Left lung (tissue), 4 donors: ENCODE measurements at regions not wholly inside any gene's neighbourhood (a gene's known extent, or its start where the extent isn't known, plus 50 kb on each side); places are given as distances from the start of the nearest gene placed in this dataset.

Source experiments
- ATAC-seq: fragments of 200-7000 bp; cut with Tn5 transposase; one replicate; pipeline ENCODE4 v1.9.1; 2020; ENCODE audit warnings: moderate library complexity
- DNase-seq, 4 donors: peaks; one replicate each; pipeline ENCODE4 v3.0.0-alpha.2; 2013 to 2020
- H3K27ac ChIP-seq, 2 donors: fragments of 200-600 bp; sonication (generic) in 1 of 2; one replicate each; pipeline versions ENCODE4 v1.5.0 to v1.8.0; 2020 to 2021
- H3K27me3 ChIP-seq, 2 donors: fragments of 200-600 bp; sonication (generic) in 1 of 2; one replicate each; pipeline versions ENCODE4 v1.5.0 to v1.8.0; 2020 to 2021
- H3K36me3 ChIP-seq, 2 donors: fragments of 200-600 bp; sonication (generic) in 1 of 2; one replicate each; pipeline versions ENCODE4 v1.5.0 to v1.8.0; 2020 to 2021
- H3K4me1 ChIP-seq, 2 donors: fragments of 200-600 bp; one replicate each; pipeline ENCODE4 v1.8.0; 2021
- H3K4me3 ChIP-seq, 2 donors: fragments of 200-600 bp; sonication (generic) in 1 of 2; one replicate each; pipeline versions ENCODE4 v1.5.0 to v1.8.0; 2020 to 2021; ENCODE audit warnings: mild to moderate bottlenecking in 1 of 2
- H3K9me3 ChIP-seq, 2 donors: fragments of 200-600 bp; sonication (generic) in 1 of 2; one replicate each; pipeline versions ENCODE4 v1.5.0 to v1.8.0; 2020 to 2021
- intact Hi-C, 2 donors: fragments of 100-400 bp; cut with DNase I; formaldehyde crosslinking; loops; one replicate each; pipeline versions ENCODE4 v1.11.2 to v1.14.2; 2022
- TF ChIP-seq, protein P1 (sequence below), 2 donors: fragments of 200-600 bp; sonication (generic) in 1 of 2; IDR thresholded peaks; one replicate each; pipeline versions ENCODE4 v1.5.0 to v1.8.0; 2021; ENCODE audit warnings: antibody characterized with exemption in 2 of 2
- donor health status: DM: no; HTN: yes; CAD: no.
- donor health status: DM: no; HTN: no; CAD: no.

DNA sequence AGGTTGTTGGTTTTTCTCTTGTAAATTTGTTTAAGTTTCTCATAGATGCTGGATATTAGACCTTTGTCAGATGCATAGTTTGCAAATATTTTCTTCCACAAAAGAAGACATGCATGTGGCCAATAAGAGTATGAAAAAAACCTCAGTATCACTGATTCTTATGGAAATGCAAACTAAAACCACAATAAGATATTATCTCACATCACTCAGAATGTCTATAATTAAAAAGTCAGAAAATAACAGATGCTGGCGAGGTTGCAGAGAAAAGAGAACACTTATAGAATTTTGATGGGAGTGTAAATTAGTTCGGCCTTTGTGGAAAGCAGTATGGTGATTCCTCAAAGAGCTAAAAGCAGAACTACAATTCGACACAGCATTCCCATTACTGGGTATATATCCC is 1355.6 kb downstream of the FAM133A start:
- TF ChIP-seq, protein P1, sequence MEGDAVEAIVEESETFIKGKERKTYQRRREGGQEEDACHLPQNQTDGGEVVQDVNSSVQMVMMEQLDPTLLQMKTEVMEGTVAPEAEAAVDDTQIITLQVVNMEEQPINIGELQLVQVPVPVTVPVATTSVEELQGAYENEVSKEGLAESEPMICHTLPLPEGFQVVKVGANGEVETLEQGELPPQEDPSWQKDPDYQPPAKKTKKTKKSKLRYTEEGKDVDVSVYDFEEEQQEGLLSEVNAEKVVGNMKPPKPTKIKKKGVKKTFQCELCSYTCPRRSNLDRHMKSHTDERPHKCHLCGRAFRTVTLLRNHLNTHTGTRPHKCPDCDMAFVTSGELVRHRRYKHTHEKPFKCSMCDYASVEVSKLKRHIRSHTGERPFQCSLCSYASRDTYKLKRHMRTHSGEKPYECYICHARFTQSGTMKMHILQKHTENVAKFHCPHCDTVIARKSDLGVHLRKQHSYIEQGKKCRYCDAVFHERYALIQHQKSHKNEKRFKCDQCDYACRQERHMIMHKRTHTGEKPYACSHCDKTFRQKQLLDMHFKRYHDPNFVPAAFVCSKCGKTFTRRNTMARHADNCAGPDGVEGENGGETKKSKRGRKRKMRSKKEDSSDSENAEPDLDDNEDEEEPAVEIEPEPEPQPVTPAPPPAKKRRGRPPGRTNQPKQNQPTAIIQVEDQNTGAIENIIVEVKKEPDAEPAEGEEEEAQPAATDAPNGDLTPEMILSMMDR (IDR thresholded peaks at IDR 0.05) = no peak
- no peaks in the 10 kb centered on the region for H3K9me3 ChIP-seq
- no peak for ATAC-seq
- no peaks in the 10 kb centered on the region for H3K36me3 ChIP-seq
- DNase-seq = no peak
- H3K27ac ChIP-seq = no peak overlapping the region
- intact Hi-C loops = no loop called here
- H3K27me3 ChIP-seq = no peaks in the 10 kb centered on the region
- H3K4me1 ChIP-seq = no peaks in the 10 kb centered on the region
- no peak overlapping the region for H3K4me3 ChIP-seq

DNA sequence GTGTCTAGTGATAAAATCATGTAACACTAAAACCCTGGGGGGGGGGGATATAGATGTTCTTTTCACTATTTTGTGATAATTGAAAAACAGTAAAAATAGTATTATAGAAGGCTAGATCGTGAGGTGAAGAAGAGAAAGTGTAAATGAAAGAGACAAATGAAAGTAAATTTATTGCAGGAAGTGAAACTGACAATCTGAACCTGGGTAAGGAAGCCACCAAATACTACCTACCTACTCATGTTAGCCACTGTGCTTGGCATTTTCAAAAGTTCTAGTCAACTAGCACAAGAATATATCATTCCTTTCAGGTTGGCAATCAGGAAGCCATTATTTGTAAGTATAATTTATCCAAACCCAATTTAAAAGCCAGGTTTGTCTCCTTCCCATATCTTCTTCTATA is 1366.1 kb downstream of the FAM133A start:
- Histone ChIP-seq H3K27ac (no peak overlapping the region), H3K4me3 (no peak overlapping the region), H3K36me3 (no peaks in the 10 kb centered on the region), H3K27me3 (peaks cover 0 to 3% of the 10 kb centered on the region in 2 donors), H3K9me3 (no peaks in the 10 kb centered on the region), H3K4me1 (no peaks in the 10 kb centered on the region)
- TF ChIP-seq, protein P1 (IDR thresholded peaks at IDR 0.05) = no peak
- DNase-seq = no peak
- ATAC-seq = no peak
- intact Hi-C loops = no loop called here

DNA sequence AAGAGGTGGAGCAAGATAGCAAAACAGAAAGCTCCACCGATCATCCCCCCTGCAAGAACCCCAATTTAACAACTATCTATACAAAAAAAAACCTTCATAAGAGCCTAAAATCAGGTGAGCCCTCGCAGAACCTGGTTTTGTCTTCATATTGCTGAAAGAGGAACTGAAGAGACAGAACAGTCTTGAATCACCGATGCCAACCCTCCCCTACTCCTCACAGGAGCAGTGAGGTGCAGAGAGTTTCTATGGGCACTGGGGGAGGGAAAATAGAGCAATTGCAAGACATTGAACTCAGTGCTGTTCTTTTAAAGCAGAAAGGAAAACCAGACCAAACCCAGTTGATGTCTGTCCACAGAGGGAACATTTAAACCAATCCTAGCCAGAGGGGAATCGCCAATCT is 1370.3 kb downstream of the FAM133A start:
- H3K27ac ChIP-seq = no peak overlapping the region
- H3K27me3 ChIP-seq = no peaks in the 10 kb centered on the region
- H3K4me3 ChIP-seq = no peak overlapping the region
- ATAC-seq (no peak), DNase-seq (no peak)
- TF ChIP-seq, protein P1 (IDR thresholded peaks at IDR 0.05) = no peak
- H3K9me3 ChIP-seq = no peaks in the 10 kb centered on the region
- intact Hi-C loops = no loop called here
- no peaks in the 10 kb centered on the region for H3K36me3 ChIP-seq
- no peaks in the 10 kb centered on the region for H3K4me1 ChIP-seq

DNA sequence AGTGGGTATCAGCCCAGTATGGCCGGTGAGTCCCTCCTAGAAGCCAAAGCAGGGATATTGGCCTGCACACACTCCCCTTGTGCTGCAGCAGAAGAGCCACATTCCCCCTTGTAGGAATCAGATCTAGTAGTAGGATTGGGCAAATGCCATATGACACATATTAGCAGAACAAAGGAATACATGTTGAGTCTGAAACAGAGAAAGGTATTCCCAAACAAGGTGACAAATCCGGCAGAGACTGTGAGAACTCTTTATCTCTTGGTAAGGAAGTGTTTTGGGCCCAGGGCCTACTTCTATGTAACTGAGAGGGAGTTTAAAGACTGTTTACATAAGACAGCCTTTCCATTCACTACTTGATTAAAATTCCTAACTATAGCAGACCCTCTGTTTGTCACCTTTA is 1382.0 kb downstream of the FAM133A start:
- no peak overlapping the region for H3K27ac ChIP-seq
- no peak for DNase-seq
- intact Hi-C loops = no loop called here
- H3K27me3 ChIP-seq = no peaks in the 10 kb centered on the region
- H3K4me3 ChIP-seq = no peak overlapping the region
- TF ChIP-seq, protein P1 (IDR thresholded peaks at IDR 0.05) = no peak
- H3K9me3 ChIP-seq = no peaks in the 10 kb centered on the region
- no peaks in the 10 kb centered on the region for H3K36me3 ChIP-seq
- ATAC-seq = no peak
- H3K4me1 ChIP-seq = no peaks in the 10 kb centered on the region

DNA sequence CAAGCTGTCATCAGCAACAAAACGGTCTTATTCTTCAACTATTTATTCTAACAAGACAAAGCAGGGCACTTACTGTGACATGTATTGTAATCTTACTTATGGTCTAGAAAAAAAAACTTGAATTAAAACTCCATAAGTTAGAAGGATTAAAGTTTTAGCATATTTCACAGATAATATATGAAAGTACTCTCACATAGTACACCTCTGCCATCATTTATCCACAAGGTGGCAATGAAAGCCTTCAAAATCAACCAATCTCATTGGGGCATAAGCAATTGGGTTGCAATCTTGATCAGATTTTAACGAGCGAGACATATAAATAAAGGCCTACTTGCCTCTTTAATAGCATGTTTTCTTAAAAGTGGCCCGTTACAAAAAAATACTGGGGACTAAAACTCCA is 1382.9 kb downstream of the FAM133A start:
- no peak for DNase-seq

More for the DNA sequence above, 1382.9 kb downstream of the FAM133A start:
- Histone ChIP-seq H3K4me1 (no peaks in the 10 kb centered on the region), H3K36me3 (no peaks in the 10 kb centered on the region), H3K9me3 (no peaks in the 10 kb centered on the region), H3K4me3 (no peak overlapping the region), H3K27ac (no peak overlapping the region), H3K27me3 (no peaks in the 10 kb centered on the region)
- ATAC-seq = no peak
- TF ChIP-seq, protein P1 (IDR thresholded peaks at IDR 0.05) = no peak
- intact Hi-C loops = no loop called here
